ENCODE measurements at regions not wholly inside any gene's neighbourhood (a gene's known extent, or its start where the extent isn't known, plus 50 kb on each side); places are given as distances from the start of the nearest gene placed in this dataset.
"Not testable (repeated sequence)": the region's sequence is repeated elsewhere in the genome, so short reads cannot be mapped to it uniquely, and the experiment has no call there.

GRCh38 chr13:65273811-65274420 lies 1956.2 kb downstream of the PCDH9 start:
- DNase-seq: peak in 2 of 4 experiments; percentile 11 to 12

- no peak for DNase-seq
Observed at GRCh38 chr13:65268009-65268408, 1962.1 kb downstream of the PCDH9 start.

- DNase-seq: no peak
Observed at GRCh38 chr13:65265988-65266387, 1964.1 kb downstream of the PCDH9 start.

GRCh38 chr13:65264066-65264465 lies 1966.1 kb downstream of the PCDH9 start:
- no peak for DNase-seq

- peak in 3 of 4 experiments; percentile 2 to 52 (median 49) for DNase-seq
Observed at GRCh38 chr13:65260946-65261891, 1968.9 kb downstream of the PCDH9 start.

GRCh38 chr13:65240773-65241172 lies 1989.4 kb downstream of the PCDH9 start:
- no peak for DNase-seq

- DNase-seq: no peak
Observed at GRCh38 chr13:65236841-65237418, 1993.2 kb downstream of the PCDH9 start.

GRCh38 chr13:65217471-65217995 lies 2012.6 kb downstream of the PCDH9 start:
- DNase-seq: no peak

GRCh38 chr13:65202845-65203244 lies 2027.3 kb downstream of the PCDH9 start:
- DNase-seq: not testable (repeated sequence)

GRCh38 chr13:65188721-65189120 lies 2041.4 kb downstream of the PCDH9 start:
- no peak for DNase-seq

GRCh38 chr13:65168026-65168425 lies 2062.1 kb downstream of the PCDH9 start:
- DNase-seq: no peak

GRCh38 chr13:65166675-65167074 lies 2063.5 kb downstream of the PCDH9 start:
- no peak for DNase-seq

- no peak for DNase-seq
Observed at GRCh38 chr13:65159803-65160202, 2070.3 kb downstream of the PCDH9 start.

GRCh38 chr13:65155861-65156260 lies 2074.3 kb downstream of the PCDH9 start:
- no peak for DNase-seq

- DNase-seq: no peak
Observed at GRCh38 chr13:65154661-65155447, 2075.3 kb downstream of the PCDH9 start.

GRCh38 chr13:65149687-65150086 lies 2080.4 kb downstream of the PCDH9 start:
- DNase-seq: no peak

GRCh38 chr13:65143920-65144319 lies 2086.2 kb downstream of the PCDH9 start:
- no peak for DNase-seq

- no peak for DNase-seq
Observed at GRCh38 chr13:65133094-65133493, 2097.0 kb downstream of the PCDH9 start.

- no peak for DNase-seq
Observed at GRCh38 chr13:65125236-65125635, 2104.9 kb downstream of the PCDH9 start.

GRCh38 chr13:65112531-65112941 lies 2117.6 kb downstream of the PCDH9 start:
- no peak for DNase-seq

GRCh38 chr13:65112123-65112522 lies 2118.0 kb downstream of the PCDH9 start:
- DNase-seq: no peak

GRCh38 chr13:65111223-65111622 lies 2118.9 kb downstream of the PCDH9 start:
- DNase-seq: no peak

Data from suppressor macrophage (primary cell).